ENCODE measurements at regions not wholly inside any gene's neighbourhood (a gene's known extent, or its start where the extent isn't known, plus 50 kb on each side); places are given as distances from the start of the nearest gene placed in this dataset.
"Not testable (repeated sequence)": the region's sequence is repeated elsewhere in the genome, so short reads cannot be mapped to it uniquely, and the experiment has no call there.

DNA sequence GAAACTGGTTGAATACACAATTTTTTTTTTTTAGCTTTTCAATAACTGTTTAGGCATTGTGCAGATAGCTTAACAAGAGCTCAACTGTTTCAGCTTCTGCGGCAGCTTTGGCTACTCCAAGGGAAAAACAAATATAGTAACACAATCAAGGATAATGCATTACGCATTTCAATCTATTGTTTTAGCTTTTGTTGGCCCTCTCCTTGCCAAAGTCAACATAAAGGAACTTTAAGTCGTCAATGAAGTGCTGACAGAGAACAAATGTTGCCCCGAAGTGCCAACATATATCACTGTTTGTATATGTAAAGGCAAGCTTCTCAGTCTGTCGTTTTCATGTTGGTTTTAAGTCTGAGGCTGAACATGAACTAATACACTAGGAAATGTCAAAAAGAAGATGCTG, 1087.4 kb upstream of the FLRT2 start:
- no peak for DNase-seq

DNA sequence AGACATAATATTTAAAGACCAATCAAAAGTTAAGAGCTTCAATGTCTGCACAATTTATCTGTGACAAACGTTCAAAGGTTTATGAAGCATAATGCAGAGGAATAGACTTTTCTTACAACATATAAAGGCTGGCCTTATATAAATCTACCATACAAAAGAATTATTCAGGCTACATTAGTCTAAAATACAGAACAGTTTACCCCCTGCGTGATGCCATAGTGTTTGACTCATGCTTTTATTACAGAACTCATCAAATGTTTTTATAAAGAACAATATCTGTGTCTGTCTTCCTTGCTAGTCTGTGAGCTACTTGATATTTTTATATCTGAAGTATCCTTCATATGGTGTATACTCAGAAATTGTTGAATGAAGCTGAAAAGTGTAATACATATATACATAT, 1084.5 kb upstream of the FLRT2 start:
- no peak for DNase-seq

DNA sequence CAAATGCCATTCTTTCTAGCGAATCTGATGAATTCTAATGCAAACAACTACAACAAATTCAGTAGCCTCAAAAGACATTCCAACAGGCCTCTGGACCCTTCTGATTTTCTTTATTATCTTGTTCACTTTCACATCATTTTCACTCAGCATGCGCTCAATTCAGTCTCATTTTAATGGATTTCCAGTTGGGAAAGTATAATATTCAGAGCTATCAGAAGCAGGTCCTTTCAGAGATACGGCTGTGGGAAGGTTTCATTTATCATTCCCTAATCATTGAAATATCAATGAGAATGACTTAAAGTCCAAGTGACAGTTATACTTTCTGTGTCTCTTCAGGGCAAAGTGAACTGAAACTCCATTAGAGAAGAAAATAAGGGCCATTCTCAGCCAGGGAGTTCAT, 1083.7 kb upstream of the FLRT2 start:
- no peak for DNase-seq

DNA sequence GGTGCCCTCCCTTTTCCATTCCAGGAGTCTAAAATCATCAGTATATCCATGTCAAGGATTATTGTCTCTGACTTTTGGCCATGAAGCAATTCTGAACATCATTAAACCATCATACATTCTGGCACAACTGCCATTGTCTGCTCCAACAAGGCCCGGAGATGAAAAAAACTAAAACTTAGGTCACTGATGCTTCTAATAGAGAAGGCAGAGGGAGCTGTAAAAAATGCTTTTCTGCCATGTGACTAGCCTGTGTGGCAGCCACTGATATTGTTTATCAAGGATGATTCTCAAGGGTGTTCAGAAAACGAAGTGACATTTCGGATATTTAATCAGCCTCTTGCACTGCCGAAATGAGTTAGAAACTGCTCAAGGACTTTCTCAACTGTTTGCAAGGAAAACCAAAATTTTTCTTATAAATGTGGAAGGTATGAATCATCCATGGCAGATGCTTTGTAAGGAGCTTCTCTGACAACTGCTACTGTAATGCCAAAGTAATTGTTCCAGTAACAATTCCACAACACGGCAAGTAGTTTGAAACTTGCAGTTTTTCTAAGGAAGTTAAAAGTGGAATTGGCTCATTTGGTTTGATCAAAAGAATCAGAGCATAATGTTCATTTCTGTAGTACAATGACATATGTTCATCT, 1076.5 kb upstream of the FLRT2 start:
- DNase-seq: no peak

DNA sequence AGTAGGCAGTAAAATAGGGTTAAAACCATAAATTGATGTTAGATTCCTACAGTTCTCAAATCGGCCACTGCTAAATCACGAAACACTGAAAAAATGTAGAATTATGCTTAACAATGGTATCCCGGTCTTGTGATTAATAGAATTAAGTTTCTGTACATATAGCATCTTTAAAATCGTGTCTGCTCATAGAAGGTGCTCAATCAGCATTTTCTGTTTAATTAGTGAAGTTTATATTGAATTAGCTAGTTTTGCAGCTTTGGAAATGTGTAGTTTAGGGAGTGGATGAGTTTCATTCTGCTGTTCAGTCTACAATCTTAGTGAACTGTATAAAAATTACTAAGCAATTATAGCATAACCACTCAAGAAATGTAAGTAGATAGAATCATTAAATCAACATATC, 1075.8 kb upstream of the FLRT2 start:
- no peak for DNase-seq

DNA sequence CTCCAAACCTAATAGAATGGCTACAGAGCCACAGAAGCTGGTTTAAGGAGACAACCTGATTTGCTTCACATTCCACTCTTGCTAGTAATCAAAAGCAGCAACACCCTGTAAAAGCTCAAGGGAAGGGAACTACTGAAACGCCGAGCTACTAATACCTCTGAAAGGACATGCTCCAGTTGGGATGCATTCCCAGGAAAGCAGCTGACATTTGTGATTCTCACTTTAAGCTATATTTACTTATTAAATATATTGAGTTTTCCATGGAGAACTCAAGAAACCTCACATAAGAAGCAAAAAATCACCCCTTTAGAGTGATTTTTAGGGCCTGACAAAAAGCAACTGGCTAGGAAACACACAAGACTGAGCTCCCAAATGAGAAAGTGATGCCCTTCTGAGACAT, 1073.0 kb upstream of the FLRT2 start:
- no peak for DNase-seq

DNA sequence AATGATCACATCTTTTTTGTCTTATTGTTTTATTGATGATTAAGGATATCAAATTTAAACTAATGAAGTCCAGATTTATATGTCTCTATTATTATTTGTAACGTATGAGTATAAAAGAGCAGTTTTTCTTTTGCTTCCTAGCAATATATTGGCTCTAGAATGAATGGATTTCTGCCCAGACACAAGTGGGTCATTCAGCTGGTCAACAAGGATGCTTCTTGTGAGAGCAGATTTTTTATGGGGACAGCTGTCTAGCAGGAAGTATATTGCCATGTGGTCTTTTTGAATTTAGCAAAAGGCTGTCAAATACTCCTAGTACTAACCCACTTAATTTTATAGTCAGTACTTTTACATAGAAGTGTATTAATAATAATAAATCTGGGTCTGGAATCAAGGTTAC, 1071.1 kb upstream of the FLRT2 start:
- no peak for DNase-seq

DNA sequence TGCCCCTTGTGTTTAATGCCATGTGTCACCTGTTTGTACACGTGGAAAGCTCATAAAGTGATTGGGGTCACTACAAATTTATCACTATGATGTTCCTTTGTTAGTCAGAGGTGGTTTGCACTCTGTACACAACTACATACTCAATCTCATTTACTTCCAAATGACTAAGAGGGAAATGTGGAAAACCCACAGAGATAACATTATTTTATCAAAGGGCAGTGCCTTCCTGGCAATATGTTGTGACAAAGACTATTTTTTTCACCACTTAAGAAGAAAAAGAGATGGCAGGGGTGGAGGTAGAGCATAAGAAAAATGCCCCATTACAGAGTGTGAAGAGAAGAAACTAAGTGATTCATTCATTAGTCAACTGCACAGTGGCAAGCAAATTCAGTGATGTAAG, 1064.1 kb upstream of the FLRT2 start:
- no peak for DNase-seq

DNA sequence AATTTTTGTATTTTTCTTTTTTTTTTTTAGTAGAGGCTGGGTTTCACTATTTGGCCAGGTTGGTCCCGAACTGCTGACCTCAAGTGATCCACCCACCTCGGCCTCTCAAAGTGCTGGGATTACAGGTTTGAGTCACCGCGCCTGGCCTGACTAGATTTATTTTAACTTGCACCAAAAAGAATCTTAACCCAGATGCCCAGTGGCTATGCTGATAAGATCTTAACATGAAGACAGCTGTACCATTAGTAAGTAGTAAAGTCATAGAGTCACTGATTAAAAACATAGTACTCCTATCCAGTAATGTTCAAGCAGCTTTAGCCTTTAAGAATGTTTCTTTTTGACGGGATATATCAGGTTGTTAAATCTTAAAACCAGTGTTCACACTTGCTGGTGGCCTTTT, 1061.8 kb upstream of the FLRT2 start:
- no peak for DNase-seq

DNA sequence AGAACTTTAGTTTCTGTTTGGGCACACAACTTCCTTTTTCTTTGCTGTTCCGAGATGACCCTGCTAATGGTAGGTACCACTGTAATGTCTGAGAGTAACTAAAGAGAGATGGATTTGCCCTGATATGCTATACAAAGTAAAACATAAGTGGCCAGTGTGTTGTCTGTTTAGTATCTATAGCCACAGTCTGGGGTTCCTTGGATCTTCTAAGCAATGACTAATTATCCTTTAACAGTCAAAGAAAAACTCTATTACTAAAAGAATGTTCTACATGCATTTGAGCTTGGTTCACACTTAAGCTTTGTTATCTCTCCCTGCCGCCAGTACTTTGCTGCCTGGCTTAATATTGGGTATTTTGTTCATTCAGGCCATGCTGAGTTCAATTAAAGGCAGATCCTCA, 1051.9 kb upstream of the FLRT2 start:
- DNase-seq: no peak

DNA sequence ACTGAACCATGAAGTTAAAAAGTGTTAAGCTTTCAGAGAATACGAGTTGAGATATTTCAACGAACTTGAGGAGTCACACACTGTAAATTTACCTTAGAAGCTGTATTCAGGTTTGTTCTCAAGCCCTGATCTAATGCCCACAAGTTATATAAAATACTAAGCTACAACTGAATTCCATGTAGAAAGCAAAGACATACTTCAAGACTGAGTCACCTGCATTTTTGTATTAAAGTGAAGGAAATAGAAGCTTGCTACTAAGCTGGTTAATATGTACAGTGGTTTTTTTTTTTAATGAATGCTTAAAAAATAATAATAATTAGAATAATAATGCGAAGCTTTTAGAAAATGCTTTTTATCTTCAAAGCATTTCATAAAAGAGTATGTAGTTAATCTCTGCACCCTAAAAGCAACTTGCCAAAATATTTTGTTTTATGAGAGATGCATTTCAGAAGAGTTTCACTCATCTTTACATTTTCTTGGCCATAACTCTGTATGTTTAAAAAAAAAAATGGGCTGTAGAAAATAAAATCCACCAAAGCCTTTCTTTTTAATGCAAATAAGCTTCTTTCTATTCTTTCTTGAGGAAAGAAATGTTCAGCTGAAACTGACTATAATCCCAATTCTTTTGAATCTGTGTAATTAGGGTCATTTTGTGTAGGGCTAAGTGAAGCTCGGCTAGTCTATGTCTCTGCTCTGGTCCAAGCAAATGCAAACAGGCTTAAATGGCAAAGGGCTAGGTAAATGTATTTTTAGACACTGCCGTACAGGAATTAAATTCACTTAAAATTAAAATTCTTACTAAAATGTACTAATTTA, 1047.5 kb upstream of the FLRT2 start:
- no peak for DNase-seq

DNA sequence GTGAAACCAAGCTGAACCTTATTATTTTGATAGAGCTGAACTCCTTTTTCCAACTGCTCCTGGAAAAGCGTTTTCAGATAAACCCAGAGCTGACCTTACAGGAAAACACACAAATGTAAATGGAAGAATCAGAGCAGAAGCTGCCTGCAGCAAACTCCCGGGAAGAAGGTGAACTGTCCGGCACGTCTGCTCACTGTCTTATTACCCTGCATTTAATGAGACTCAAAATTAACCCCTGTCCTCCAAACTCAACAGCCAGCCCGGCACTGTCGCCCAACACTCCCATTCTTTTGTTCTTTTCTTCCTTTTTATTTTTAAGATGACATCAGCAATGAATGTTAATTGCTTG, 1046.9 kb upstream of the FLRT2 start:
- no peak for DNase-seq

DNA sequence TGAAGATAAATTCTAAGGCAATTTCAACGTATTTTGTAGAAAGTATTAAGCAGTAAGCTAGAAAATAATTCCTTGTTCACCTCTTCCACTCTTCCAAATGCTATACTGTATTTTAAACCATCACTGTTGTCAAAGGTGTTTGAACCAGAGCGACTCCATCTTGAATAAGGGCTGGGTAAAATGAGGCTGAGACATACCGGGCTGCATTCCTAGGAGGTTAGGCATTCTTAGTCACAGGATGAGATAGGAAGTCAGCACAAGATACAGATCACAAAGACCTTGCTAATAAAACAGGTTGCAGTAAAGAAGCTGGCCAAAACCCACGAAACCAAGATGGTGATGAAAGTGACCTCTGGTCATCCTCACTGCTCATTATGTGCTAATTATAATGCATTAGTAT, 1045.7 kb upstream of the FLRT2 start:
- not testable (repeated sequence) for DNase-seq

DNA sequence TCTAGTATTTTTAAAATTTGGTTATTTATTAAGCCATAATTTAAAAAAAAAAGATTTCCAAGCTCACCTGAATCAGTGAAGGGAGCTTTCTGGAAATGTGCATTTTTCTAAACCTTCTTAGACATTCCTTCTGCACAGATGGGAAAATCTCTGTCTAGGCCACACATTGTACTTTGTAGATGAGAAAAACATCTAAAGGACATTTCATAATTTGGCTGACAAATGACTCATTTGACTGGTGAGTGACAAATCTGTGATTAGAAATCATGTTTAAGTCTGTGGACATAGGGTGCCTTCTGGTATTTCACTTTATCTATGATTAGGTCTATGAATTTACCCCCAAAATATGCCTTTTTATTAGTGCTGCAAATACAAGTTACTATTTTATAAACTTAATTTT, 1044.9 kb upstream of the FLRT2 start:
- DNase-seq: no peak

DNA sequence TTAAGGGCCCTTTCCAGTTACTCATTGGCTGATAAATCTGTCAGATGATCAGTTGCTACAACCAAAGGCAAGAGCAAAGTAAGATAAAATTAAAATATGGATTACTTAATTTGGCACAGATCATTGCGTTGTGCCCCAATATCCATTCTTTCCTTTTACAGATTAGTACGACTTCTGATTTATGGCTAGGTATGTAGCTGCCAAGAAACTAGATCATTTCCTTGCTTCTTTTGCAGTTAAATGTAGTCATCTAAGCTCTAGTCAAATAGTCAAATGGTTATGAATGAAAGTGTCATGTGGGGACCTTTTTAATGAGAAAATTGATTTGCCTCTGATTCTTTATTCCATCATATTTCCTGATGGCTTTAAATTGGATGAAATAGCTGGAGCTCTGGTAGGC, 1039.9 kb upstream of the FLRT2 start:
- no peak for DNase-seq

DNA sequence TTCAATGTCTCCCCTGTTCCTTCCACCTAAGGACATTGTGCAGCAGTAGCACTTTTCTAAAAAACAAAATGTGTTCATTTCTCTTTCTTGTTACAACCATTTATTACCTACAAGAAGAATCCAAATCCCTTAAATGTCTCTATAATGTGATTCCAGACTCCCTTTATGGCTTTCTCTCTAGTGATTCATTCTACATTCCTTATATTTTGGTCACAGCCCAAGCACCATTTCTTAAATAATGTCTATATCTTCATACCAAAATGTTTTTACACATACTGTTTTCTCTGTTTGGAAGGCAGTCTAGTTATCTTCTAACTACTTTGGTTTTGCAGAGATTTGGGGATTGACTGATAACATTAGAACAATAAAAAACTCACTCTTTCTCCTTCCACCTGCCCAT, 1037.3 kb upstream of the FLRT2 start:
- no peak for DNase-seq

DNA sequence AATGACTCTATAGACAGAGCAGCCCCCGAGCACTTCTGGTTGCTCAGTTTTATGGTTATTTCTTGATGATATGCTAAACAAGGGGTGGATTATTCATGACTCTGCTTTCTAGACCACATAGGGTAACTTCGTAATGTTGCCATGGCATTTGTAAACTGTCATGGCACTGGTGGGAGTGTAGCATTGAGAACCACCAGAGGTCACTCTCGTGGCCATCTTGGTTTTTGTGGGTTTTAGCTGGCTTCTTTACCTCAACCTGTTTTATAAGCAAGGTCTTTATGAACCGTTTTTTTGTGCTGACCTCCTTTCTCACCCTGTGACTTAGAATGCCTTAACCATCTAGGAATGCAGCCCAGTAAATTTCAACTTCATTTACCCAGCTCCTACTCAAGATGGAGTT, 1036.2 kb upstream of the FLRT2 start:
- DNase-seq: no peak

DNA sequence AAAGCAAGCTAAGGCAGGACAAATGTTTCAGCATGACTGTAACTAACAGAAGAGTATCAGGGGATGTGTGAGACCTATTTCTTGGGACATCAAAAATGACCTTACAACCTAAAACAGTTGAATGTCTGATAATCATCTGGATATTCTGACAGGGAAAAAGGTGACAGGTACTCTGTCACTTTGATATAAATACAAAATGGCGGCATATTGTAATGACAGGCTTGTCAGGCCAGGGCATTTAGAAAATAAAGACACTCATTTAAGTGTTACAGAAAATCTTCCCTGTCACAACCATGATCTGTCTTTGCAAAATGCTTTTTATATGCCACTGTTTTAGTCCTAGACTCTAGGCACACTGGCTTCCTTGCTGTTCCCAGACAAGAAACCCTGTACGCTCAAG, 1033.3 kb upstream of the FLRT2 start:
- no peak for DNase-seq

DNA sequence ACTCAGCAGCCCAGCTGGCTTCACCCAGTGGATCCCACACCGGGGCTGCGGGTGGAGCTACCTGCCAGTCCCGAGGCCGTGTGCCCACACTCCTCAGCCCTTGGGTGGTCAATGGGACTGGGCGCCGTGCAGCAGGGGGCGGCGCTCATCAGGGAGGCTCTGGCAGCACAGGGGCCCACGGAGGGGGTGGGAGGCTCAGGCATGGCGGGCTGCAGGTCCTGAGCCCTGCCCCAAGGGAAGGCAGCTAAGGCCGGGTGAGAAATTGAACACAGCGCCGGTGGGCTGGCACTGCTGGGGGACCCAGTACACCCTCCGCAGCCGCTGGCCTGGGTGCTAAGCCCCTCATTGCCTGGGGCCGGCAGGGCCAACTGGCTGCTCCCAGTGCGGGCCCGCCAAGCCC, 1017.1 kb upstream of the FLRT2 start:
- not testable (repeated sequence) for DNase-seq

DNA sequence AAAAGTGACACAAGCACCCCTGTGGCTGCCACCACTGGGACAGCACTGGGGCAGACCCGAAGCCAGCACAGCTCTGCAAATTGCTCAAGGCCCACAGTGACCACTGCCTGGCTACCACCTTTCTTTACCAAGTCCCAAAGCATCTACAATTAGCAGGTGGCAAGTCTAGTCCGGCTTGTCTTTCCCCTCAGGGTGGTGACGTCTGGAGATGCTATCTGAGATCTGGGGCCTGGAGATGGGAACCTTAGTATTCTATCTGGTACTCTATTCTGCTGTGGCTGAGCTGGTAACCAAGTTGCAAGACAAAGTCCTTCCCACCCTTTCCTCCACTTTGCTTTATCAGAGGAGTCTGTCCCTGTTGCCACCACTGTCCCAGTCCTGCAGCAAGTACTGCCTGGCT, 1010.1 kb upstream of the FLRT2 start:
- DNase-seq: no peak

DNA sequence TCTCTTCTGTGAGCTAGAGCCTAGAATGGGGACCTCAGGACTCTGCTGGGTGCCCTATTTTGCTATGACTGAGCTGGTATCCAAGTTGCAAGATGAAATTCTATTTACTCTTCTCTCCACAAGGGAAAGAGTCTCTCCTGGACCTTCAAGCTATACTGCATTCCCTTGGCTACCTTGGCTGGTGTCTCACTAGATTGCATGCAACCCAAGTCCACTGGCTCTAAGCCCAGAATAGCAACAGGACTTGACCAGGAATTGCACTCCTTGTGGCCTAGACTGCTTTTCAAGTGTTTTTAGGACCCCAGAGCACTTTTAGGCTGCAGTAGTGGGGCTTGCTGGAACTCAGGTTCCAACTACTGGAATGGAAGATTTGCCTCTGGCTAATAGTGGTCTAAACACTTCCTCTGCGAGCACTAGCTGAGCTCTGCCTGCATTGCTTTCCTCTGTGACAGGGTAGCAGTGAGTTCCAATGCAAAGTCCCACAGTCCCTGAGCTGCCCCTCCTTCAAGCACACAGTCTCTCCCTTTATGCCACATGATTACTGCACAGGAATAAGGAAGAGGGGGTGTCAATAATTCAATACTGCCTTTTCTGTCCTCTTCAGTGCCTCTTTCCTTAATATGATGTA, 1009.1 kb upstream of the FLRT2 start:
- DNase-seq: no peak

DNA sequence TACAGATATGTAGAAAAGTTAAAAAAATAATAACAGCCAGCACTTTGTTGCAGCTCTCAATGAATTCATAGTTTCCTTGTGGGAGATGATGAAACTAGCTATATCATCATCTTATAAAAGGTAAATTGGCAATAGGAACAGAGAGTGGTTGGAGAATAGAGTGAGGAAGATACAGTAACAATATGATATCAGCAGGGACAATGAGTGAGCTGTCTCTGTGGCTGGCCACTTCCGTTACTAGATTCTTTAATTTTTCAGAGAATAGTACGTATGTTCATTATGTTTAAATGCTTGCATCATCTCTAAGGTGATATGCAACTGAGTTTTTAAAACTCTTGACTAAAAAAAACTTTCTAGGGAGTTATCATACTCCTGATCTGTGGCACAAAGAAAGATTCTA, 1006.2 kb upstream of the FLRT2 start:
- DNase-seq: no peak

DNA sequence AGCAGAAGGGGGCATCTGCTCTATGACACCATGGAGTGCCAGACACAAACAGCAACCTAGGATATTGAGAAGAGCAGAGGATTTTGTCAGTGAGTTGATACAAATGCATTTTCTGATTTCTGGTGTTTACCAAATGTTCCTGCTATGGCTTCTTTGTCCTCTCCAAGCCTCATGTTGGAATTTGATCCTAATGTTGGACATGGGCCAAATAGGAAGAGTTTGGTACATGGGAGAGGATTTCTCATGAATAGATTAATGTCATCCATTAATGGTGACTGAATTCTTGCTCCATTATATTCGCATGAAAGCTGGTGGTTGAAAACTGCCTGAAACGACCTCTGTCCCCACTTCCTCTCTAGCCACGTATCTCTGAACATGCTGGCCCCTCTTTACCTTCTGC, 1002.2 kb upstream of the FLRT2 start:
- no peak for DNase-seq

DNA sequence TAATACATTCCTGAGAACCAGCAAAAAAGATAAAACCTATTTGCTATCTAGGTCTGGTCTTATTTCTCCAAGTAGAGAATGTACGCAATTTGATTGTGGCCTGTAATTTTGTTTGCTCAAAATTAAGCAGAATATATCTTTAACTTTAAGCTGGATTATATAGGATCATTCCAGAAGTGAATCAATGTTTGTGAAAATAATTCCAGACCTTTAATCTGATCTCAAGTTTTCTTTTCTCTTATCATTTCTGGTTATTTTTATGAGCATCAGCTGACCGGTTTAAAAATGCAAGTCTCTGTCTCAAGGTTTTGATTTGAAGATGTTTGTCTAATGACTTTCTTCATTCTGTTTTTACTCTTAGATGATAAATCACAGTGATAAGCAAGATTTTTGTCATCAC, 997.9 kb upstream of the FLRT2 start:
- no peak for DNase-seq
